ENCODE measurements at regions not wholly inside any gene's neighbourhood (a gene's known extent, or its start where the extent isn't known, plus 50 kb on each side); places are given as distances from the start of the nearest gene placed in this dataset.

DNA sequence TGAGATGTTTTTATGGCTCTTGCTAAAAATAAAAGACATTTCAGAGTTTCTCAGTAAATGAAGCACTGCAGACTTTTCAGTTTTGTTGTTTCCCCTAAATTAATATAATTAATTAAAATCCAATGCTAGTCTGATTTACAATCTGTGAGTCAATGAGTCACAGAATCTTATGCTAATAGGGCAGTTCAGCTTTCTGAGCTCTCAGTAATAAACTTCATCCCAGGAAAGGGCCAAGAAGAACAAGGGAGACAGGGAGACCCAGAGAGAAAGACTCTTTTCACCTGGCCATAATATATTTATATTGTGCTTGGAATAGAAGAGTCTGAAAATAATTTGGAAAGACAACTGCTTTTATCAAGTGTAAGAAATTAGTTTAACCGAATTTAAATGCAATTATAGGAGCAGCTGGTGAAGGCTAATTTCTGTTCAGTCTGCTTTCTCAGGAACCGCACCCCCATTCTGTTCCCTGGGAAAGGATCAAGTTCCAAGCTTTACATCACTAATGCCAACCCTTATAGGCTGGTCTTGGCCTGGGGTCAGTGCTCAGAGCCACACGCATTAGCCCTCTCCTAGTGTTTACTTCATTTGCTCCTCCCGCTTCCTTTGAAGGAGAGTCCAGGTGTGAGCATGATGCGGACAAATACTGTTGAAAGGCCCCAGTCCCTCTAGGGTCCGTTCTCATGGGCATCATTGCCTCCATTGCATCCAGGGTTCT lies 145.6 kb downstream of the ZBTB18 start:
- Histone ChIP-seq H3K4me3 (no peak overlapping the region), H3K4me1 (no peaks in the 10 kb centered on the region), H3K27me3 (ENCODE audit: low read depth) (no peaks in the 10 kb centered on the region), H3K27ac (replicated peaks) (no peak overlapping the region), H3K9me3 (replicated peaks) (no peaks in the 10 kb centered on the region), H3K36me3 (no peaks in the 10 kb centered on the region)
- DNase-seq: no peak
- TF ChIP-seq, protein P1, sequence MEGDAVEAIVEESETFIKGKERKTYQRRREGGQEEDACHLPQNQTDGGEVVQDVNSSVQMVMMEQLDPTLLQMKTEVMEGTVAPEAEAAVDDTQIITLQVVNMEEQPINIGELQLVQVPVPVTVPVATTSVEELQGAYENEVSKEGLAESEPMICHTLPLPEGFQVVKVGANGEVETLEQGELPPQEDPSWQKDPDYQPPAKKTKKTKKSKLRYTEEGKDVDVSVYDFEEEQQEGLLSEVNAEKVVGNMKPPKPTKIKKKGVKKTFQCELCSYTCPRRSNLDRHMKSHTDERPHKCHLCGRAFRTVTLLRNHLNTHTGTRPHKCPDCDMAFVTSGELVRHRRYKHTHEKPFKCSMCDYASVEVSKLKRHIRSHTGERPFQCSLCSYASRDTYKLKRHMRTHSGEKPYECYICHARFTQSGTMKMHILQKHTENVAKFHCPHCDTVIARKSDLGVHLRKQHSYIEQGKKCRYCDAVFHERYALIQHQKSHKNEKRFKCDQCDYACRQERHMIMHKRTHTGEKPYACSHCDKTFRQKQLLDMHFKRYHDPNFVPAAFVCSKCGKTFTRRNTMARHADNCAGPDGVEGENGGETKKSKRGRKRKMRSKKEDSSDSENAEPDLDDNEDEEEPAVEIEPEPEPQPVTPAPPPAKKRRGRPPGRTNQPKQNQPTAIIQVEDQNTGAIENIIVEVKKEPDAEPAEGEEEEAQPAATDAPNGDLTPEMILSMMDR (IDR thresholded peaks at IDR 0.05; ENCODE audit: borderline replicate concordance): no peak
- intact Hi-C loops (cut with micrococcal nuclease): no loop called here

DNA sequence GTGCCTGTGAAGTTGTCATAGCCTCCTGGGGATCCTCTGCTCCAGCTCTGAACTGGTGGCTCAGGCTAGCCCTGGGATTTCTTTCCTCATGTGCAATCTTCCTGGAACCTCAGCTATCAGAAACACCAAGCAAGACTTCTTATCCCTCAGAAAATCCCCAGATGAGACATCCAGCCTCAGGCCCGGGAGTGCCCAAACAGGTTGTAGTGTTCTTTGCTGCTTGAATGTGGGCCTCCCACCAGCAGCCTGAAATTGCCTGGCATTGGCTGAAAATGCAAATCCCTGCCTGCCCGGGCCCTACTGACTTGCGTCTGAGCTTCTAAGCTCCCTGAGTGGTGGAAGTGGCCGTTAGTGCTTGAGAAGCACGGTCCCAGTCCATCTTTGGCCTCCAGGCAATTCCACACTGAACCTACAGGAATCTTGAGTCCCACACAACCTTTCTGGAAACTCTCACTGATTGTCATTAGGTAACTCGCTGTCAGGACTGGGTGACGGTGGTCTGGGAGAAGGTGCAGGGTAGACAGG lies 146.8 kb downstream of the ZBTB18 start:
- no peak overlapping the region for H3K27ac ChIP-seq (replicated peaks)
- TF ChIP-seq, protein P1 (IDR thresholded peaks at IDR 0.05; ENCODE audit: borderline replicate concordance): no peak
- H3K27me3 ChIP-seq (ENCODE audit: low read depth): no peaks in the 10 kb centered on the region
- DNase-seq: no peak
- no peak overlapping the region for H3K4me3 ChIP-seq
- intact Hi-C loops (cut with micrococcal nuclease): no loop called here
- H3K4me1 ChIP-seq: no peaks in the 10 kb centered on the region
- no peaks in the 10 kb centered on the region for H3K36me3 ChIP-seq
- H3K9me3 ChIP-seq (replicated peaks): no peaks in the 10 kb centered on the region

DNA sequence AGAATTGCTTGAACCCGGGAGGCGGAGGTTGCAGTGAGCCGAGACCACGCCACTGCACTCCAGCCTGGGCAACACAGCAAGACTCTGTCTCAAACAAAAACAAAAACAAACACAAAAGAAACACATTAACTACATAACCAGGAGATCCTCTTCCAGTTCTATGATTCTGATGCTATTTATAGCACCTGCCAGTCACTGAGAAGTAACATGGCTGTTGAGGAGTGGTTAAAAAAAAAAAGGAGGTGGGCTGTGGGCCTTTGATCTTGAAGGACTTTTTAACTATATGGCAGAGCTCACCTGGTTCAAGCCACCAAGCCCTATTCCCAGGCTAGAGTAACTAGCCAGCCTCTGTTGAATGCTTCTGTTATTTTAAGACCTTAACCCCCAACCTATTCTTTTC lies 148.8 kb downstream of the ZBTB18 start:
- TF ChIP-seq, protein P1 (IDR thresholded peaks at IDR 0.05; ENCODE audit: borderline replicate concordance): no peak
- H3K27me3 ChIP-seq (ENCODE audit: low read depth): no peaks in the 10 kb centered on the region
- no peak for DNase-seq
- H3K4me3 ChIP-seq: no peak overlapping the region
- no peak overlapping the region for H3K27ac ChIP-seq (replicated peaks)
- H3K9me3 ChIP-seq (replicated peaks): no peaks in the 10 kb centered on the region
- H3K4me1 ChIP-seq: no peaks in the 10 kb centered on the region
- H3K36me3 ChIP-seq: no peaks in the 10 kb centered on the region
- intact Hi-C loops (cut with micrococcal nuclease): no loop called here

- no peak for DNase-seq
- H3K9me3 ChIP-seq (replicated peaks): no peaks in the 10 kb centered on the region
- no peak overlapping the region for H3K27ac ChIP-seq (replicated peaks)
- no peaks in the 10 kb centered on the region for H3K36me3 ChIP-seq
- intact Hi-C loops (cut with micrococcal nuclease): no loop called here
- no peaks in the 10 kb centered on the region for H3K4me1 ChIP-seq
- H3K27me3 ChIP-seq (ENCODE audit: low read depth): no peaks in the 10 kb centered on the region
- no peak overlapping the region for H3K4me3 ChIP-seq
- TF ChIP-seq, protein P1 (IDR thresholded peaks at IDR 0.05; ENCODE audit: borderline replicate concordance): no peak
Observed at GRCh38 chr1:244200596-244200995, 149.5 kb downstream of the ZBTB18 start.

GRCh38 chr1:244201750-244202149 lies 150.7 kb downstream of the ZBTB18 start:
- no peaks in the 10 kb centered on the region for H3K27me3 ChIP-seq (ENCODE audit: low read depth)
- DNase-seq: no peak
- no peaks in the 10 kb centered on the region for H3K9me3 ChIP-seq (replicated peaks)
- no peak overlapping the region for H3K27ac ChIP-seq (replicated peaks)
- intact Hi-C loops (cut with micrococcal nuclease): no loop called here
- H3K36me3 ChIP-seq: no peaks in the 10 kb centered on the region
- H3K4me1 ChIP-seq: no peaks in the 10 kb centered on the region
- no peak overlapping the region for H3K4me3 ChIP-seq
- TF ChIP-seq, protein P1 (IDR thresholded peaks at IDR 0.05; ENCODE audit: borderline replicate concordance): no peak
